ENCODE measurements at regions not wholly inside any gene's neighbourhood (a gene's known extent, or its start where the extent isn't known, plus 50 kb on each side); places are given as distances from the start of the nearest gene placed in this dataset.
A peak's percentile ranks its signal among the peaks of the same experiment; 100 is the strongest.
"Not testable (repeated sequence)": the region's sequence is repeated elsewhere in the genome, so short reads cannot be mapped to it uniquely, and the experiment has no call there.

- DNase-seq = no peak
These were observed 240.7 kb upstream of the DNAJC19 start for GRCh38 chr3:181230258-181230657.

- no peak for DNase-seq
These were observed 223.8 kb upstream of the DNAJC19 start for GRCh38 chr3:181213347-181213746.

DNA sequence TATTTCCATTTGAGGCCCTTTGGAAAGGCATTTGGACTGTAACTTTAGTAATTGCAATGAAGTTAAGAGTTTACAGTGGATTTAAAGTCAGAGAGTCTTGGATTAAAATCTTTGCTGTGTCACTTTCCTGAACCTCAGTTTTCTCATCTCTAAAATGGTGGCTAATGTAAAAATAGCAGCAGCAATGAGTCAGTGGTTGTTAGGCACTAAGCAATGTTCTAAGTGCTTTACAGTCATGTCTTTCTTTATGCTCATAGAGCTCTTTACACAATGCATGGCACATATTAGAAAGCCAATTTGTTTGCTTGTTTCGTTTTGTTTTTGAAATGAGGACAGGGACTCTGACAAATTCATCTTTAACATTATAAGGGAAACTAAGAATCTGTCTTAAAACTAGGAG is 222.7 kb upstream of the DNAJC19 start:
- no peak for DNase-seq

- DNase-seq = no peak
These were observed 220.7 kb upstream of the DNAJC19 start for GRCh38 chr3:181210275-181210674.

DNA sequence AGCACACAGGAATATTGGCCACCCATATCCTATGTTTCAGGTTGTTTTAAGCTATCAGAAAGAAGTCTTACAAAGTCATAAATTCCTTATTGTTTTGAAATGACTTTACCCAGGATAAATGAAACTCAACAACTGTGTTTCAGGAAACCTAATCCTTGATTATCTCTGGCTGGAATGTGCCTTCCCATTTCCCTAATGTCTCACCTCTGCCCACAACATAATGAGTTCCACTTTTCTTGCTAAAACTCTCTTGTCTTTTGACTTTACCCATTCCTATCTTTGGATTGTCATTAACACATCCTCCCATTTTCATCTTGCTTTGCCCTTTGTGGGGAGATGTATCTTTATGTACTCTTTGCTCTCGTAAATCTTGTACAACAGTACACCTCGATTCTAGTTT is 200.0 kb upstream of the DNAJC19 start:
- DNase-seq = no peak

GRCh38 chr3:181183764-181184163 is 194.2 kb upstream of the DNAJC19 start:
- DNase-seq = no peak

DNA sequence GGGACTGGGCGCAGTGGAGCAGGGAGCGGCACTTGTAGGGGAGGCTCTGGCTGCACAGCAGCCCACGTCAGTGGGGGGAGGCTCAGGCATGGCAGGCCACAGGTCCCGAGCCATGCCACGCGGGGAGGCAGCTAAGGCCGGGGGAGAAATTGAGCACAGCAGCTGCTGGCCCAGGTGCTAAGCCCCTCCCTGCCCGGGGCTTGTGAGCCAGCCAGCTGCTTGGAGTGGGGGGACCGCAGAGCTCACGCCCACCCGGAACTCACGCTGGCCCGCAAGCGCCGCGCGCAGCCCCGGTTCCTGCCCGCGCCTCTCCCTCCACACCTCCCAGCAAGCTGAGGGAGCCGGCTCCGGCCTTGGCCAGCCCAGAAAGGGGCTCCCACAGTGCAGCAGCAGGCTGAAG is 193.5 kb upstream of the DNAJC19 start:
- DNase-seq = not testable (repeated sequence)

GRCh38 chr3:181178991-181179390 is 189.5 kb upstream of the DNAJC19 start:
- no peak for DNase-seq

DNA sequence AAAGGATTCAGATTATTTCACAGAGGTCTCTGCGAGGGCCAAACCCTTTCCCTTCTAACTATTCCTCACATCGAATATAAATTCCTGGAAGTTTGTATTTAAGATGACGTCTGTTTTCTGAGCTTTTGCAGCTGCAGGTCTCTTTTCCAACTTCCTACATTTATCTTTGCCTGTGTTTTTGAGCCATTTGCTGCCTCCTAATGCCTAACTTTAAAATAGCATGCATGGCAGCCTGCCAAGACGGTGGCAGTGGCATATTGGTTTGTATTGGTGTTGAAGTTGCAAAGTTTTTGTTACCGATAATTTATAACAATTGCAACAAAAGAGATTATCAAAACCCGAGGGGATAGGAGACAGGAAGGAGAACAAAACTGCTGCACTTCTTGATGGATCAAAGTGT is 187.1 kb upstream of the DNAJC19 start:
- peak; percentile 24 for DNase-seq

DNA sequence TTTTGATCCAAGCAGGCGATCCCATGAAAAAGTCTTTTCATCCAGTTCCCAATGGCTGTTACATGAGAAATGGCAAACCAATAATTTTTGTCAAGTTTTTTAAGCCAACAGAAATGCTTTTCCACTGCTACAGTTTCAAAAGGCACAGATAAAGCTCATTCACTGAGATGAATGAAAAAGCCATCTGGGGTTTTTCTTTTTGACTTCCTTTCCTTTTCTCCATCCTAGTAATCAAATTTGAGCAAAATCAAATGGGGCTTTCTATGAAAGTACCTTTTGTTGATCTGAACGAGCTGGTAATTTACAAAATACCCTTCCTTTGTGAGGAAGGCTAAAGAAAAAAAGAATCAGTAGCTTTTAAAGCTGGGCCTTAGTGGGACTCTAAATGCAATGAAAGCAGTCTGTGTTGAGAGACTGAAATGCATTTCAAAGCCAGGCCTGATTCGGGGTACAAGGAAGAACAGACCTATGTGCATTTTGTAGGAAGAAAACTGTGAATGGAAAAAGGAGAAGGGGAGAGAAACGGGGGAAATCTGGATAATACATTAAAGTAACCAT is 185.2 kb upstream of the DNAJC19 start:
- DNase-seq = no peak

- no peak for DNase-seq
These were observed 184.5 kb upstream of the DNAJC19 start for GRCh38 chr3:181174022-181174421.

DNA sequence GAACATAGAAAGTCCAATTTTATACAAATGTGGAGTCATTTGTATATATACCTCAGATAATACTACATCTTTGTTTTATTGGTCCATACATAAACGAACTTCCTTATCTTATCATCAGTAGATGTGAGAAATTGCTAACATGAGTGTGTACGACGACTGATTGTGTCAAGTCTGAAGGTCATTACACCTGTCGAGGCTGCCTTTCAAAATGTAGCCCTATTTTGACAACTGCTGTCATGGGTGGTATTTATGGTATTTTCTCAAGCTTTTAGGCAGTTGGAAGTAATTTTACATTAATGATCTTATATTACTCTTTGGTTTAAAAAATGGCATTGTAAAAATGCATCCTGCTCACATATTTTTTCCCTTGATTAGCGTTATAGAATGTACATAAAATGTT is 183.7 kb upstream of the DNAJC19 start:
- DNase-seq = no peak

DNA sequence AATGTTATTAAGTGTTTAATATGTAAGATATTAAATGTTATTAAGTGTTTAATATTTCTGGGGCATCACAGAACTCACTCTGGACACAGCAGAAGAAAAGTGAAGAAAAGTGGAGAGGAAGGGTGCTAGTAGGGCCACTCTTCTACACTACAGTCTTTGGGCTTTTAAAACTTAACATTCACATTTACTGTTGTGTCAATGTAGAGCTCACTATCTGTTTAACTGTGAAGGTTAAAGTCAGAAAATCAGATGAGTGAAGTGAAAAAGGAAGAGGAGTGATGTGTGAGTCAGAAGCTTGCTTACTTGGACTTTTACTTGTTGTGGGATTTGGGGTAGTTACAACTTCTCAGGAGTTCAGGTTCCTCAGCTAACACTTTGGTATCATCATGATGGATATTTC is 145.3 kb upstream of the DNAJC19 start:
- DNase-seq = no peak

DNA sequence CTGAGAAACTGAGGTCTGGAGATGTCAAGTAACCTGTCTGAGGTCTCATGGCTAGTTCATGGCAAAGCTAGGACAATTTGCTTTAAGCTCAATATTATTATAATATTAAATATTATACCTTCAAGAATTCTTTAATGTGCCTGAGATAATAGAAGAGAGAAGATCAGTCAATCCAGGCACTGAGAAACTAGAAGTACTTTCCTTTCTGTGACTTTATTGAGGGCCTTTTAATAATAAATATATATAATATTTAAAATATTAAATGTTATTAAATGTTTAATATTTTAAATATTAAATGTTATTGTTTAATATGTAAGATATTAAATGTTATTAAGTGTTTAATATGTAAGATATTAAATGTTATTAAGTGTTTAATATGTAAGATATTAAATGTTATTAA is 144.3 kb upstream of the DNAJC19 start:
- no peak for DNase-seq

- DNase-seq = no peak
These were observed 116.1 kb upstream of the DNAJC19 start for GRCh38 chr3:181105646-181106045.

- DNase-seq = no peak
These were observed 114.1 kb upstream of the DNAJC19 start for GRCh38 chr3:181103605-181104004.

GRCh38 chr3:181086011-181086410 is 96.5 kb upstream of the DNAJC19 start:
- DNase-seq = no peak

DNA sequence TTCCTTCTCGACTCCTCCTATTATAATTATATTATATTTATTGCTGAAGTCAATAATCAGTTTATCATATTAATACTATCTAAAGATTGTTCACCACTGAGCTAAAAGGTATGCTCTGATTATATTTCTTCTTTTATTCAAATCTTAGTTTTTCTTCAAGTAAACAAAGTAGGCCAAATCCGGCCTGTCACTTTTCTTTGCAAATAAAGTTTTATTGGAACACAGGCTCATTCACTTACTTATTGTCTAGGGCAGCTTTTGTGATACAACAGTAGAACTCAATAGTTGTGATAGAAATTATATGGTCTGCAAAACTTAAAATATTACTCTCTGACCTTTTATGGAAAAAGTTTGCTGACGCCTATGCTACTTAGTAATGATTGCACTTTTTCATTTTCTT is 92.4 kb upstream of the DNAJC19 start:
- no peak for DNase-seq

DNA sequence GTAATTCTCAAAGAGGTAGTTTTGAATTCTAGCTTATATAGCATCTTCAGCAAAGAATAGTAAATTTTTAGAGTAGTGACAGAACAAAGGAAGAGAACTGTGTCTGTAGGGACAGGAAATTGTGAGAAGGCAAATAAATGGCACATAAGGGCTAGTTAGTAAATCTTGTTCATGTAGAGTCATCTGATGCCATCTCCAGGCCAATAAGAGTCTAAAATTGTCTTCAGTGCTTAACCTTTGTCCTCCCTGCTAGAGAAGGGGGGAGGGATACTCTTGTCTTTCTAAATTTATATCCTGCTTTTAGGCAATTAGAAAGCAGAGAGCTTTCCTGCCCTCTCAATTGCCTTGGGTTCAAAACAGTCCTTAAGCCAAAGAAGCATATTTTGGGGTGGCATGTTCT is 87.0 kb upstream of the DNAJC19 start:
- no peak for DNase-seq

DNA sequence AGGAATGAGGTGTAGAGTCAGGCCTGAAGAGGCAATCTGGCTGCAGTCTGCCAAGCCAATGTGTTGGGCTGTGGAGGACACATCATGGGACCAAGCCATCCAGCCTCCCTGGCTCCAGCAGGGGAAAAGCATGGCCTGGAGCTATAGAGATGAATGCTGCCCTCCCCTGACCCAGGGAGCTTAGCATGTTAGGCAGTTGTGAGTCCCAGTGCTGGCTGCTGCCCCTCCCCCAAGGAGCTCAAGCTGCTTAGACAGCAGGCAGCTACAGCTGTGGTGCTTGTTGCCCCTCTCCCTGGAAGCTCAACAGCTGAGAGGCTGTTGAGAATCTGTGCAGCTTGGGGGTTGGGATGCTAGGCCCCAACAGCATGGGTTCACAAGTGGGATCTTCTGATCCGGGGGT is 85.6 kb upstream of the DNAJC19 start:
- DNase-seq = no peak

- DNase-seq = no peak
These were observed 76.9 kb upstream of the DNAJC19 start for GRCh38 chr3:181066143-181067087.

DNA sequence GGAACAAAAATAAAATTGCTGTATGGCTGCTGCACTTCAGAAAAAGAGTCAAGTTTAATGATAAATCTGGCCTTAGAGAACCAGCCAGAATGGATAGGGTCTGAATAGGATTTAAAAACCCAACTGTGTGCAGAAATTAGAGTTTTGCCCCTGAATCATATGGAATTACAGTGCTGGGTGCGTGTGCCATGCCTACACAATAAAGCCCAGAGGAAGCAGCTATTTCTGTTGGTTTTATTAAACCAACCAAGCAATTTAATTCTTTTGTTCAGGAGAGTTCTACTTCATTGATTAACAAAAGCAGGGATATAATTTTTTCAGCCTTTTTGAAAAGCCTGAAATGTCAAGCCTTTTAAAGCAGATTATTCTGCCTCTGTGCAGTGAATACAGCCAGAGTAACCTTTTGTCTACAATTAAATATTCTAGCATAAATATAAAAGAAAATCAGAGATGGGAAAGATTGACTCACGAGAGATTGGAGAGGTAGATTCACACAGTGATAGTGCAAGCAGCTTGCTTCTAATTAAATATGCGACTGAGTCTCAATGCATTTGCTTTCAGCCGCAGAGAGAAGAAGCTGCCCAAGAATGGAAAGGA is 66.7 kb upstream of the DNAJC19 start:
- no peak for DNase-seq

DNA sequence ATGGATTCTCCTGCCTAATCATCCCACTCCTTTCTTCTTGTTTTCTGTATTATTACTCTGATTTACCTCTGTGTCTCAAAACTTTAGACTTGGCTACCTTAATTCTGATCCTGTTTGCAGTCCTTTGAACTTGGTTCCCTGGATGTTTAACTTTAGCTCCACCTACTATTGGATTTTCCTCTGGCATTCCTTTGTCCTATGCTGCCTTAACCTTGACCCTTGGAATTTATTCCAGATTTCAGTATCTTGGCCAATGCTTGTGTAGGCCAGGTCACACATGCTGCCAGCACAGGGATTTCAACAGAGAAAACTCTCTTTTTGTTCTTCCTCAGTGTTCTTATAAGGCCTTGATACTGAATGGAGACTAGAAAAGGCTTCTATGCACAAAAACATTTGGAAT is 65.0 kb upstream of the DNAJC19 start:
- DNase-seq = no peak

GRCh38 chr3:181052256-181052655 is 62.7 kb upstream of the DNAJC19 start:
- no peak for DNase-seq

Measured in stimulated activated CD4-positive, alpha-beta T cell treated with anti-CD3 and anti-CD28 coated beads, Interleukin-12 subunit alpha, Interleukin-12 subunit beta, amount 100 ng/mL, for 4 hours (primary cell).